Daoy (cell line): ENCODE measurements at regions not wholly inside any gene's neighbourhood (a gene's known extent, or its start where the extent isn't known, plus 50 kb on each side); places are given as distances from the start of the nearest gene placed in this dataset.
"Not testable (repeated sequence)": the region's sequence is repeated elsewhere in the genome, so short reads cannot be mapped to it uniquely, and the experiment has no call there.

Experiments used
- DNase-seq: peaks from one replicate; pipeline ENCODE4 v3.0.0-alpha.2; 2015; ENCODE audit warnings: low read depth

DNA sequence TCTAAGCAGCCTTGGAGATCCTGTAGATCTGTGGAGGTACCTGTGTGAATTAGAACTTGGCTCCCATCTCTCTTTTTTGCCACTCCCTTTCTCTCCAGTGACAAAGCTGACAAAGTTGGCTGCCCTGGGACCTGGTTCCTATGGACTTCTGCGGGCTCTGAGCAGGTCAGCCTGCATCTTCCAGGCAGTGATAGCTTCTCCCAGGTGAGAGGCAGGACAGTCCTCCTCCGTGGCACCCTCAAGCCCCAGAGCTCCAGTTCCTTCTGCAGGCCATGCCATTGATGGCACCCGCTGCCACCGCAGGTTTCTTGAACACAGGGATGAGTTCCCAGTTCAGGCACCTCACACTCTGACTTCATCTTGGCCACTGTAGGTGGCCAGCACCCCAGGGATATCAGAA lies 73.5 kb upstream of the GRB10 start:
- no peak for DNase-seq

DNA sequence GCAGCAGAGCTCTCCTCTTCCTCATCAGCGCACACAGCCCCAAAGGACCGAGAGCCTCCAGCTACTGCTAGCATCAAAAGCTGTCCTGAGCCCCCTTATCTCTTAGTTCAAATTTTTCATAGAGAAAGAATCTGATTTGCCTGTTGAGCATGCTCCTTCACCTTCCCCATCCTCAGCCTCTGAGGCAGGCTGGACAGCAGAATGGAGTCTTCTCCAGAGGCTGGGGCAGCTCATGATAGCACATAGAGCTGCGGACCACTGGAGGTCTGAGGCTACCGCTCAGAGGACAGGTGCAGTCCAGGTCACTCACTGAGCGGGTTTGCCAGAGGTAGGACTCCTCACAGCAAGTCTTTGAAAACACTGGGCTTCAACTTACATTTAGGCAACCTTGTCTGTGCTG lies 72.8 kb upstream of the GRB10 start:
- no peak for DNase-seq

DNA sequence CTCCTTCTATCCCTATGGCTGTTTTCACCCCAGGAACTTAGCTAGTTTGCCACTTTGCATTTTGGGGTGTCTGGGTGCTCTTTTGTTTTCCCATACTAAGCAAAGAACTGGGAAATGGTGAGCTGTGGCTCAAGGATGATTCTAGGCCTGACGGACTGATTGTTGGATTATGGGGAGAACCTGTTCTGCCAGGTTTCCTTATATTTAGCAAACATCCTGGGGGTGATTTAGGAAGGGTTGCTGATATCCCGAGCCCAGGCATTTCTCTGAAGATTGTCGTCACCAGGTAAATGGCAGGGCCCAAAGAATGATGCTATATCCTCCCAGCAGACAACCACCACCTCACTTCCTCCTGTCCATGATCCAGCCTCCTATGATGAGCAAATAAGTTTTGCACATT lies 72.1 kb upstream of the GRB10 start:
- no peak for DNase-seq

DNA sequence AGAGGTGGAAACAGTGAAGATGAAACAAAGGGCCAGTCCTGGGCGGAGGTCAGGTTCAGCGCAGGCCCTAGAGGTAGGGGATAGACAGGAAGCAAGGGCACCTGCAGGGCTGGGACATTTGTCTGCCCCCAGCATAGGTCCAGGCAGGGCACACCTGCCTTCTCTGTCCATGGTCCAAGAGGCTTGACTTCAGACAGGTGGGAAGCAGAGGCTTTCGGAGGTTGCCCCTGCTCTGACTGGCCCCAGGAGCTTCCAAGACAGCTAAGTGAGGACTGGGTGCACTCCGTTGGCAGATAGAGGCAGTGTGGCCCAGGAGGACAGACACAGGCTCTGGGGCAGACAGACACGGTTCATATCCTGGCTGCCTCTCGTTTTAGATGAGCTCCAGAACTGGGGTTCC lies 71.6 kb upstream of the GRB10 start:
- DNase-seq = no peak

DNA sequence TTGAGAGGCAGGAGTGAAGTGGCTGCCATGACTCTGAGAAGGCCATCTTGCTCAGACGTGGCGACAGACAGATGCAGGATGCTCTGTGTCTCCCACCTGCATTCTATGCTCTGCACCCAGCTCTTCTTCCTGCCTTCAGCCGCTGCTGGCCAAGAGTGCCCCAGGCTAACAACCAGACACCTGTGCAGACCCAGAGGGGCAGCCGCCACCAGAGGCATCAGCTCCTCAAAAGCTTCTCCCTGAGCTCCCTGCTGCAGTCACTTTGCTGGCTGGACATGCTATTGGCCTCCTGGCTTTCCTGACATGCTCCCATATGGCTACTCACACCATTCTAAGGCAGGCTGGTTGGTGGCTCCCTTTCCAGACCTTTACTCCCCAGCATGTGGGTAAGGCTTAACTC lies 70.6 kb upstream of the GRB10 start:
- no peak for DNase-seq

DNA sequence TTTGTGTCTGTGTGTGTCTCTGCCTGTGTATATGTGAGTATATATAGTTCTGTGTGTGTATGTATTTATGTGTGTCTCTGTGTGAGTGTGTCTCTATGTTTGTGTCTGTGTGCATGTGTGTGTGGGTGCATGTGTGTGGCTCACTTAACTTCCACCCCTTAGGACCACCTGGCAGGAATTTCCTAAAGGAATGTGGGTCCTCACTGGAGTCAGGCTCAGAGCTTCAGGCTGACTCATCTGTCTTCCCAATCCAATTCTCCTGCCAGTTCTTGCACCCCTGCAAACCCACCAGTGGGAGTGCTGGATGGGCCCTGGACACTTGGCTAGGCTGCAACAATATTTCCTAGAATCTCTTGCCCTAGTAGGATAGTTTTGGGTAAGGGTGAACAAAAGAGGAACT lies 70.2 kb upstream of the GRB10 start:
- no peak for DNase-seq

DNA sequence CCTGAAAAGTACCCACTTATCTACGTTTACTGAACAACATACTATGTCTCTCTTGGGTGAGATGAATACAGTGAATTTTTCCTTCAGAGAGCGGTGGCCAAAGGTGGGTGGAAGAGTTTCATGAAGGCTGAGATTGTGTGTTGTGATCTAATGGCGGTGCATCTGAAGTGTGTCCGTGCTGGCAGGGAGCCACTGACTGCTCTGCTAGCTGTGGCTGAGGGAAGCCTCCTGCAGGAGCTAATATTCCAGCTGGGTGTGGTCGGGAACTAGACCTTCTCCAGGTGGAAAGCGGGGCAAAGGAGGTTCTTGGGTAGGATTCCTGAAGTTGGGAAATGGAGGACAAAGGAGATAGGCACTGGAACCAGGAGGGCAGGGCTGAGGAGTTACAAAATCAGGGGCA lies 69.2 kb upstream of the GRB10 start:
- peak; percentile 53 for DNase-seq

DNA sequence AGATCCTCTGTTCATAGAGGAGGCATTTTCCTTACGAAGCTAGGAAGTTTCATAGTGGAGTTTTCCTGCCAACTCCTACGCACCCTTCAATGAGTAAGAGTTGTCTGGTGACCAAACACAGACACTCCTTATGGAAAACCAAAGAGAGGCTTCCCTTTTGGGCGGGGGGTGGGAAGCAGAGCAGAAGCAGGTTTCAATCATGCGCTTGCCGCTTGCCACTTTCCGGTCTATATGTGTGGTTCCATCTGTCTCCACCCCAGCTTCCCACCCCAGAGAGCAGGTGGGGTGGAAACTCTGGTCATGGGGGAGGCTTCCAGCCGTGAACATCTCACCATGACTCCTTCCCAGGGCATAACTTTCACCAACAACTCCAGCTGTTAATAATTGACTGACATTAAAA lies 68.8 kb upstream of the GRB10 start:
- DNase-seq = peak; percentile 74

DNA sequence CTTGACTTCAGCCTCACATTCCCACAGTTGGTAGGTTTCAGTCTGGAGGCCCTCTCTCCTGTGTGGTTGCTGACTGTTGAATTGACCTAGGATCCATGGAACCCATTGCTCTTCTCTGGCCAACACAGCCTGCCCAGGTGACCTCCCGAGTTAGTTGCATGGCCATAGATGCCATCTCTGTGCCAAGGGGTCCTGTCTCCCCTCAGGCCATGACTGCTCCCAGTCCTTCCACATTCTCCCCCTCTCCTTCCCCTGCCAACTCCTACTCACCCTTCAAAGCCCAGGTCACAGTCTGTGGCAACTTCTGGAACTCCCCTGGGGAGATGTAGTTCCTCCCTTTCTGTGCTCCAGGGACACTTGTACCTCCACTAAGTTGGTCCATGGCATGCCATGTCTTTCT lies 67.3 kb upstream of the GRB10 start:
- DNase-seq = no peak

DNA sequence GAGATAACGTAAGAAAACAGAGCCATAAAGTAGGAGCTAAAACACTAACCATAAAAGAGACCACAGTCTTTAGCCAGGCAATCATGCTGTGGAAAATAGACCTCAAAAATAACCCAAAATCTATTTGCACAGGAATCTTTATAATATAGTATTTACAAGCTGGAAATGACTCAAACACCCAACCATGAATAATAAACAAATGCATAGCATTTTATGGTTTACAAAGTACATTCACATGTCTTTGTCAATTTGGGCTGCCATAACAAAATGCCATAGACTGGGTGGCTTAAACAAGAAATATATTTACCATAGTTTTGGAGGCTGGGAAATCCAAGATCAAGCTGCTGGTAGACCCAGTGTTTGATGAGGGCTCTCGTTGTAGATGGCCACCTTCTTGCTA lies 65.5 kb upstream of the GRB10 start:
- no peak for DNase-seq

DNA sequence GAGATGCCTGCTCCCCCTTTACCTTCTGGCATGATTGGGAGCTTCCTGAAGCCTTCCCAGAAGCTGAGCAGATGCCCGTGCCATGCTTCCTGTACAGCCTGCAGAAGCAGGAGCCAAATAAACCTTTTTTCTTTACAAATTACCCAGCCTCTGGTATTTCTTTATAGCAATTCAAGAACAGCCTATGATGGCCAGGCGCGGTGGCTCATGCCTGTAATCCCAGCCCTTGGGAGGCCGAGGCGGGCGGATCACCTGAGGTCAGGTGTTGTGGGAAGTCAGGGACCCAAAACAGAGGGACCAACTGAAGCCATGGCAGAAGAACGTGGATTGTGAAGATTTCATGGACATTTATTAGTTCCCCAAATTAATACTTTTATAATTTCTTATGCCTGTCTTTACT lies 62.2 kb upstream of the GRB10 start:
- not testable (repeated sequence) for DNase-seq

DNA sequence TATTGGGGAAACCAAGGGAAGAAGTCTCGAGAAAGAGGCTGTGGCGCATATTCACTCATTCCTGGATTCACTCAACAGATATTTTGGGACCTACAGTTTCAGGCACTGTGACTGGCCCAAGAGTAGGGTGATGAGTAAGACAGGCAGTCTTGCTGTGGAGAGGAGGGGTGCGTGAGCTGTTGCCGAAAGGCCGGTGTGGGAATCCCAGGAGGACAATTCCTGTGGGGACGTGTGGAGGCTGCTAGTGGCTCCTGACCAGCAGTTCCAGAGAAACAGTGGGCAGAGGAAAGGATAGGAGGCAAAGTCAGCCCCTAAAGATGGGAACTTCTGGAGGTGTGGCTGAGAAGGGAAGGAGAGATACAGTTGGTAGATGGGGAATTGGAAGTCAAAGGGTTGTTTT lies 59.3 kb upstream of the GRB10 start:
- no peak for DNase-seq

DNA sequence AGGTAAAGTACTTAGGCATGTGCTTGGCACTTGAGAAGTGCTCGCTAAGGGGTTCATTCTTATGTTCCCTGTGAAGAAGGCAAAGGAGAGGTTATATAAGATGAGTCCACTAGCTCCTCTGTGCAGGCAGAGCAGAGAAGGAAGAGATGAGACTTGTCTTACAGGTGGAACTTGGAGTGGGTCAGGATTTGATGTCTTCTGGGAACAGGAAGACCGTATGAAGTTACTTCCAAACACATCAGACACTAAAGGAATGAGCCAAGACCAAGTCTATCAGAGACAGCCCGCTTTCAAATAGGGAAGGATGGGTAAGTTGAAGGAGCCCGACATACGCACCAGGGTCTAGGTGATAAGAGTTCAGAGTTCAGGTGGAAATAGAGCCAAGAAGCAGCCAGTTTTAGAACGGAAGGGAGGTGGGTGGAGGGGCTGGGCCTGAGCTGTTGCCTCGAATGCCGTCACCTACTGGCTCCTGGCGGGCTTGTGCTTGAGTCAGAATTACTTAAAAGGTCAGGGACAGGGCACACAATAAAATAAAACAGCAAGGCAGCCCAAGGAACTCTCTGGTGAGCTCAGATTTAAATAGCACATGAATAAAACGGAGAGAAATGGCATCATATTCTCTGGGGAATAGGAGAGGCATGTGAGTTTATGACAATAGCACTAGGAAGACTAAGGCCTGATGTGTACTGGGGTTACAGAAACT lies 56.1 kb upstream of the GRB10 start:
- peak; percentile 95 for DNase-seq

DNA sequence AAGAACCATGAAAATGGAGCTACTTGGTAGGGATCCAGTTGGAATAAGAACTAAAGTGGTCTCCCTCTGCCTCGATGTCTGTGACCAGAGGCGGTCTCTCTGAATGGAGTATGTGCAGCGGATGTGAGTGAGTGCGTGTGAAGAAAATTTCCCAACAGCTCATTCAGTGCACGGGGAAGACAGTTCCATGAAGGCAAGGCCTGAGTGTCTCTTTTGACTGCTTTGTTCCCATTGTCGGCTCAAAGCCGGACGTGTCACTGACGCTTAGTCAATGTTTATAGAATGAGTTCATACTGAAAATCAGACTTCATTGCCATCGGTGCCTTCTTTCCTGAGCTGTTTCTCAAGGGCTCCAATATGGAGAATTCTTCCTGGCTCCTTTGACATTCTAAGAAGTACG lies 55.3 kb upstream of the GRB10 start:
- DNase-seq = peak; percentile 98

DNA sequence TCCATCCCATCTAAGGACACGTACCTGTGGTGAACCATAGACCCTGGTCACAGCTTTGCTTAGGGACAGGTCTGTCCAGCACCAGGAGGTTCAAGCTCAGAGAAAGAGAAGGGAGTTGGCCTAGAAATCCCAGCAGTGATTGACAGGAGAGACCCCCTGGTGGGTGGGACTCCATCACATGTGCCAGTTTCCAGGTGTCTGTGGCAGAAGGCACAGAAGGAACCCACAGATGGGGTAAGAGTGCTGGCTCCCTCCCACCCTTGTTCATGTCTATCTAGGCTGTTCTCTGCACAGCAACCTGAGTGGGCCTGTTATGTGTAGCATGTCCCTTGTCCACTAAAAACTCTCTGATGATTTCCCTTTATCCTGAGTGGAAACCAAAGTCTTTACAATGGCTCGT lies 54.0 kb upstream of the GRB10 start:
- no peak for DNase-seq

DNA sequence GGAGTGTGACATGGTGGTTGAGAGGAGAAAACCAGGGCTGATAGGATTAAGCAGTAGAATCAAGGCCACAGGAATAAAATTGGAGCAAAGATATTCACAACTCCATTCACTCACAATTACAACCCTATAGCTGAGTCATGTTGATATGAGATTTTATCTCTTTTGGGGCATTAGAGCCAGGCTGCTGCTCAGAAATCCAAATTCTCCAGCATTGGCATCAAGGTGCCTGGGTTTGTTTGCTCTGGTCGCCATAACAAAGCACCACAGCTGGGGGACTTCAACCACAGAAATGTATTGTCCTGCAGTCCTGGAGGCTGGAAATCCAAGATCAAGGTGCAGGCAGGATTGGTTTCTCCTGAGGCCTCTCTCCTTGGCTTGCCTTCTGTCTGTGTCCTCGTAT lies 52.5 kb upstream of the GRB10 start:
- peak; percentile 82 for DNase-seq

DNA sequence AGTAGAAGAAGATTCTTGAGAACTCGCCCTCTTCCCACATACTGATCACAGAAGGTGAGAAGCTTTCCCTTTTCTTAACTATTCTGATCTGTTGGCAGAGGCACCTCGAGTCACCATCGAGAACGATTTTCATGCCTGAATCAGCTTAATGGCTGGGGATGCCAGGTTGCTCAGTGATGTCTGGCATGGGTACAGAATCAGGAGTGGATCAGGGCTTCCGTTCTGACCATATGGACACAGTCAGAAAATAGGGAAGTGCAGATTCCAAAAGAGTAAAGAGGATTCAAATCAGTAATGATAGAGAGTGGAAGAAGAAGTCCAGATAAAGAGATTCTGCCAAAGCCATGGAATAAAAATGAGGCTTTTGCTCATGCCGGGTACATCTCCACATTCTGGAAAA lies 52.0 kb upstream of the GRB10 start:
- no peak for DNase-seq

DNA sequence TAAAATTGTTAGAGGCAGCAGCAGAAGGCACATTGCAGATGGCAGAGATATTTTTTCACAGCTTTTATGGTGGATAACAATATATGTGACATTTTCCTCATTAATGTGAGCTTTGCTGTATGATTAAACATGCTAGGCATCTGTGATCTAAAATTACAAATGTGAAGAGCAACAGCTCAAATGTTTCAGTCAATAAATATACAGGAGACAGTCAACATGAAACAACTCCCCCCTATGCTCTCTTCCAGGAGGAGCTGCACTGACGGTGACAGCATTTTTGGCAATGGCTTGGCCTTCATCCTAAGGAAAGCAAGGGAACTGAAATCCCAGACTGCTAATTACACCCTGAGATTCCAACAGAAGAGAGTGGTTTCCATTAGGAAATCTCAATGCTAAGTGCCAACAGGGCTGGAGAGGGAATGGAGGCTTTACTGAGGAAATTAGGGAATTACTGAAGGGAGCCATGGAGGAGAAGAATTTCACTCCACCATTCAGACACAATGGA lies 51.4 kb upstream of the GRB10 start:
- DNase-seq = no peak

DNA sequence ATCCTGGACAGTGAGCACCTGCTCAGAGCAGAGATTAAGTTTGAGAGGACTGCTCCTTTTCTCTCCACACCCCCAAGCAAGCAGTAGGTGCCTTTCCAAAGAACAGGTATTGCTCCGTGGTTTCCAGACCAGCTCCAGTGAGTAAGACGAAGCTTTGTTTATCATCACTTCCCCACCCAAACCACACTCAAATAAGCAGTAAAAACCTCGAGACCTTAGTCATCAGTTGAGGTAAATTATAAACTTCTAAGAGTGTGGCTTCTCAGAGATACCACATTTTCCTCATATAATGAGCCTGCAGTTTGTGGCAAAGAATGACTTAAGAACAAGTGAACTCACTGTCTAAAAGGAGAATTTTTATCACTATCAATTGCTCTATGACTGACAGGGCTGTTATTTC lies 50.0 kb upstream of the GRB10 start:
- peak; percentile 96 for DNase-seq
